Breast epithelium (tissue), 4 donors: ENCODE measurements at regions not wholly inside any gene's neighbourhood (a gene's known extent, or its start where the extent isn't known, plus 50 kb on each side); places are given as distances from the start of the nearest gene placed in this dataset.

Experiments
- DNase-seq, 2 donors: peaks; one replicate each; pipeline ENCODE4 v3.0.0-alpha.2; 2019; ENCODE audit warnings: low spot score in 2 of 2
- H3K27ac ChIP-seq, 2 donors: fragments of 200-600 bp; sonication (generic) in 1 of 2; one replicate each; pipeline ENCODE4 v1.5.1; 2016 to 2019; ENCODE audit warnings: mild to moderate bottlenecking in 1 of 2
- H3K27me3 ChIP-seq, 2 donors: fragments of 200-600 bp; sonication (generic) in 1 of 2; one replicate each; pipeline versions ENCODE4 v1.5.1 to v1.6.0; 2017 to 2019; ENCODE audit warnings: control low read depth in 1 of 2, mild to moderate bottlenecking in 1 of 2
- H3K36me3 ChIP-seq: fragments of 200-600 bp; one replicate; pipeline ENCODE4 v1.5.1; 2019
- H3K4me1 ChIP-seq, 2 donors: fragments of 200-600 bp; sonication (generic); one replicate each; pipeline ENCODE4 v1.5.1; 2016 to 2019; ENCODE audit warnings: control low read depth in 1 of 2
- H3K4me3 ChIP-seq, 3 donors: fragments of 200-600 bp; sonication (generic); 1 replicate in 2 of 3; 2 replicates in 1 of 3; pipeline ENCODE4 v1.5.1; 2016 to 2019; ENCODE audit warnings: mild to moderate bottlenecking in 3 of 3, moderate library complexity in 2 of 3
- H3K9me3 ChIP-seq, 2 donors: fragments of 200-600 bp; sonication (generic) in 1 of 2; one replicate each; pipeline ENCODE4 v1.5.1; 2016 to 2019; ENCODE audit warnings: control low read depth in 1 of 2
- CTCF ChIP-seq, 3 donors: fragments of 450-650 bp; IDR thresholded peaks; one replicate each; pipeline ENCODE4 v1.5.1; 2016 to 2017; ENCODE audit warnings: antibody characterized with exemption in 3 of 3, mild to moderate bottlenecking in 3 of 3, moderate library complexity in 3 of 3
- POLR2A ChIP-seq: fragments of 450-650 bp; IDR thresholded peaks from one replicate; pipeline ENCODE4 v1.6.1; 2016; ENCODE audit warnings: antibody characterized with exemption, mild to moderate bottlenecking, moderate library complexity
- POLR2AphosphoS5 ChIP-seq, 3 donors: sonication (generic); formaldehyde crosslinking; IDR thresholded peaks; one replicate each; pipeline ENCODE4 v1.6.1; 2017; ENCODE audit warnings: antibody characterized with exemption in 3 of 3
- intact Hi-C: fragments of 100-400 bp; cut with DNase I; formaldehyde crosslinking; loops from one replicate; pipeline ENCODE4 v1.15.1; 2023; ENCODE audit warnings: low total_unique reads

GRCh38 chr5:110086658-110087388 is 397.1 kb downstream of the MAN2A1 start:
- intact Hi-C loops = no loop called here
- Histone ChIP-seq H3K9me3 (no peaks in the 10 kb centered on the region), H3K27ac (no peak overlapping the region), H3K4me1 (no peaks in the 10 kb centered on the region), H3K36me3 (no peaks in the 10 kb centered on the region), H3K27me3 (no peaks in the 10 kb centered on the region), H3K4me3 (no peak overlapping the region)
- no peak for DNase-seq
- TF ChIP-seq POLR2AphosphoS5 (IDR thresholded peaks at IDR 0.05) = no peak
- no peak for TF ChIP-seq CTCF (IDR thresholded peaks at IDR 0.05)
- TF ChIP-seq POLR2A = no peak

GRCh38 chr5:110087829-110088228 is 398.1 kb downstream of the MAN2A1 start:
- TF ChIP-seq POLR2AphosphoS5 (IDR thresholded peaks at IDR 0.05) (no peak), CTCF (IDR thresholded peaks at IDR 0.05) (no peak), POLR2A (no peak)
- Histone ChIP-seq H3K9me3 (no peaks in the 10 kb centered on the region), H3K4me1 (no peaks in the 10 kb centered on the region), H3K36me3 (no peaks in the 10 kb centered on the region), H3K27ac (no peak overlapping the region), H3K4me3 (no peak overlapping the region), H3K27me3 (no peaks in the 10 kb centered on the region)
- intact Hi-C loops = no loop called here
- DNase-seq = no peak

GRCh38 chr5:110088676-110089436 is 399.1 kb downstream of the MAN2A1 start:
- Histone ChIP-seq H3K27ac (no peak overlapping the region), H3K36me3 (no peaks in the 10 kb centered on the region), H3K9me3 (no peaks in the 10 kb centered on the region), H3K27me3 (no peaks in the 10 kb centered on the region), H3K4me1 (no peaks in the 10 kb centered on the region), H3K4me3 (no peak overlapping the region)
- intact Hi-C loops = no loop called here
- no peak for DNase-seq
- no peak for TF ChIP-seq CTCF (IDR thresholded peaks at IDR 0.05)
- no peak for TF ChIP-seq POLR2A
- no peak for TF ChIP-seq POLR2AphosphoS5 (IDR thresholded peaks at IDR 0.05)

DNA sequence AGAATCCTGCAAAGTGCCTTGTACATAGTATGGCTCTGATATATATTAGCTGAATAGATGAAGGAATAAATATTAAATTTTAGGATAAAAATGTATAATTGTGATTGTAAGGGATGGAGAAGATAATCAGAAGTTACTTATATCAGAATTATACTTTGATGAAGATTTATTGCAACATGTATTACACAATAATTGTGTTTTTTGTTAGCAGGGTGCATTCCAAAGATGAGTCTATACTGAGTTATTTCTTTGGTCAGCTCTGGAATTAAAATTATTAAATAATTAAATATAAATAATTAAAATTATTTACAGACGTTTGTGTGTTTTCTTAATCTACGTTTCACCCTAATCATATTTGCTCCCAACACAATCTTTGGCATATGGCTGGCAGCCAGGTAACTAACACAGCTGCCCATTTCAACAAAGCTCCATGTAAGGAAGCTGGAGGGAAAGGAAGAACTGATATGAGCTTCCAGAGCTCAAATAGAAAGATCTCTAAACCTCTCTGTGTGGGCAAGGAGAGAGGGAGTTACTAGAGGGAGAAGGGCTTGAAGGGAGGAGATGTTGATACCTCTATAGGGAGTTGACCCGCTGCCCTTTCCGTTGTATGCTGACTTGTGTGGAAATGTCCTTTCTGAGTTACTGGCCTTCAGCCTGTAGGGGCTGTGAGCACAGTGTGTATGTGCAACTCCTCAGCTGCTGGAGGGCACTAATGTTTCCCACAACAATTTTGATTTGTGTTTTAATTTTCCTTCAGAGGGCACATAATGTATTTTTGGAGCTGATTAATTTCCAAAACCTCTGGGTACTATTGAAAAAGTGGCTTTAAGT is 403.4 kb downstream of the MAN2A1 start:
- Histone ChIP-seq H3K27me3 (no peaks in the 10 kb centered on the region), H3K4me3 (no peak overlapping the region), H3K4me1 (no peaks in the 10 kb centered on the region), H3K27ac (no peak overlapping the region), H3K36me3 (no peaks in the 10 kb centered on the region), H3K9me3 (no peaks in the 10 kb centered on the region)
- TF ChIP-seq CTCF (IDR thresholded peaks at IDR 0.05) = no peak
- no peak for TF ChIP-seq POLR2AphosphoS5 (IDR thresholded peaks at IDR 0.05)
- no peak for TF ChIP-seq POLR2A
- intact Hi-C loops = loop anchor here (10.0 kb wide), 1 partner anchor 752 kb away; no protein-coding TSS in a partner anchor
- DNase-seq = no peak
